ENCODE measurements at regions not wholly inside any gene's neighbourhood (a gene's known extent, or its start where the extent isn't known, plus 50 kb on each side); places are given as distances from the start of the nearest gene placed in this dataset.
"Not testable (repeated sequence)": the region's sequence is repeated elsewhere in the genome, so short reads cannot be mapped to it uniquely, and the experiment has no call there.

DNA sequence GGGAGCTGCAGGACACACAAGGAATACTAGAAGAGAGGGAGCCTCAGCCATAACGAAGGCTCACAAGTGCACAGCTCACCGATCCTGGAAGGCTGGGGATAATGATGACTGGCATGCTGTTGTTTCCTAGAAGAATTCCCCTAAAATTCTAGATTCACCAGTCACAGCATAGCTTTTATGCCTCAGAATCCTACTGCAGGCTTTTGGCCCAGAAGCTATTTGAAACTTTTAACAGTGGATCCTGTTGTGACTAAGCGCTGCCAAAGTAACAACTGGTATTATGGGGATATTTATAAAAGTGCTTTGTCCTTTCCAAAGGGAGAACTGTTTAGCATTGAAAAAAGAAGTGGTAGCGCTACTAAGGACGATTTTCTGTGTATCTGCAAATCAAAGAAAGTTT lies 214.1 kb upstream of the PELI2 start:
- Mint-ChIP-seq H3K36me3 (no peaks in the 10 kb centered on the region), H3K27ac (no peak overlapping the region), H3K27me3 (peaks cover 3% of the 10 kb centered on the region), H3K4me3 (no peak overlapping the region), H3K4me1 (no peaks in the 10 kb centered on the region), H3K9me3 (no peaks in the 10 kb centered on the region)
- no peak for DNase-seq

DNA sequence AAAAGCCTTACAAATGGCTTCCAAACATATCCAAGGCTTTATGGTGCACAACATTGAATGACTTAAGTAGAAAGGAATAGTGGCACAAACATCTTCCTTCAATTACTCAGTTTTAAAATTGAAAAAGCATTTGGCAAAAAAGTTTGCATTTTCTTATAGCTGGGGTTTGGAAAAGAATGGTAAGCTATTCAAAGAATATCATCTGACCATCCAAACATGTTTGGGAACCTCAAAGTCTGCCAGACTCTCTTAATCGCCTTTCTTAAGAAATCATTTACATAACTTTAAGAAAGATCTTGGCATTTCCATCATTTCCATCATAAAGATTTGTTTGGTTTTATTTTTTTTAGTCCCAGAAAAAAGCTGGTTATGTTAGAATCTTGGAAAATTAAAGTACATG lies 210.1 kb upstream of the PELI2 start:
- Mint-ChIP-seq H3K9me3 (no peaks in the 10 kb centered on the region), H3K27ac (no peak overlapping the region), H3K4me3 (no peak overlapping the region), H3K4me1 (no peaks in the 10 kb centered on the region), H3K27me3 (peaks cover 5% of the 10 kb centered on the region), H3K36me3 (no peaks in the 10 kb centered on the region)
- no peak for DNase-seq

DNA sequence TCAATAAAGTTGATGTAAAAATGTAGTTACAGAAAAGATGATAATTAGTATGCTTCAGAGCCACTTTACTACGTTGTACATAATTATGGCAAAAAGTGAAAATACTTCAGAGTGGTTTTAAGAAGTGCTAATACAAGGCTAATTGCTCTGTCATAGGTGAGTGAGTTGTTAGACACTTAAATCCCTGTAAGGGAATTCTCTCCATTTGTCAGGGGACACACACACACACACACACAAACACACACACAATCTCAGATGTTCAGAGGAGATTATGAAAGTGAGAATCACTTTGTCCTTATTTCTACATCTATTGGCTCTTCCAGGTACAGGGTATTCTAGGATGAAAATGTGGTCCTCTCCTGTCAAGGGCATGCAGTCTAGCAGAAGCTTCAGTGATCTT lies 208.3 kb upstream of the PELI2 start:
- Mint-ChIP-seq H3K4me3 (no peak overlapping the region), H3K27me3 (peaks cover 12% of the 10 kb centered on the region), H3K4me1 (no peaks in the 10 kb centered on the region), H3K36me3 (no peaks in the 10 kb centered on the region), H3K9me3 (no peaks in the 10 kb centered on the region), H3K27ac (no peak overlapping the region)
- DNase-seq: no peak

- no peaks in the 10 kb centered on the region for H3K9me3 Mint-ChIP-seq
- peaks cover 10% of the 10 kb centered on the region for H3K27me3 Mint-ChIP-seq
- H3K27ac Mint-ChIP-seq: no peak overlapping the region
- H3K36me3 Mint-ChIP-seq: no peaks in the 10 kb centered on the region
- no peak overlapping the region for H3K4me3 Mint-ChIP-seq
- no peak for DNase-seq
- H3K4me1 Mint-ChIP-seq: no peaks in the 10 kb centered on the region
Observed at GRCh38 chr14:55910601-55911243, 207.5 kb upstream of the PELI2 start.

GRCh38 chr14:55911776-55912175 lies 206.4 kb upstream of the PELI2 start:
- Mint-ChIP-seq H3K27ac (no peak overlapping the region), H3K4me3 (no peak overlapping the region)
- no peak for DNase-seq

DNA sequence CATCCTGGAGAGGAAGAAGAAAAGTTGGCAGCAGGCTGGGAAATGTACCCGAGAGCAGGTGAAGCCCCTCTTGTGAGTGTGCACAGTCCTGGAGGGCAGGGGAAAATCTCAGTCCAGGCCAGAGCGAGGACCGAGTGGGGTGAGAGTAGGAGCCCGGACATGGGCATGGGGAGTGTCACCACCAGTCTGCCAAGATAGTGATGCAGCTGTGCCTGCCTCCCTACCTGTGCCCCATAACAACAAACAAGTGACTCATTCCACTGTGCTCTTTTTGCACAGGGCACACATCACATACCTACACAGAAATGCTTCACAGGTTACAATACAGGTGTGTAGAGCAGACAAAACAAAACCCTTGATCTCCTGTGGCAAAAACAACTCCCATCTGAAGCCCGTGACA lies 205.9 kb upstream of the PELI2 start:
- Mint-ChIP-seq H3K9me3 (peaks cover 3% of the 10 kb centered on the region), H3K4me1 (no peaks in the 10 kb centered on the region), H3K27ac (no peak overlapping the region), H3K36me3 (no peaks in the 10 kb centered on the region), H3K27me3 (peaks cover 22% of the 10 kb centered on the region), H3K4me3 (no peak overlapping the region)
- DNase-seq: no peak

More at GRCh38 chr14:55911776-55912175, 206.4 kb upstream of the PELI2 start:
- Mint-ChIP-seq H3K4me1 (no peaks in the 10 kb centered on the region), H3K27me3 (peaks cover 19% of the 10 kb centered on the region), H3K9me3 (peaks cover 3% of the 10 kb centered on the region), H3K36me3 (no peaks in the 10 kb centered on the region)

- H3K9me3 Mint-ChIP-seq: peaks cover 3% of the 10 kb centered on the region
- peaks cover 22% of the 10 kb centered on the region for H3K27me3 Mint-ChIP-seq
- H3K4me3 Mint-ChIP-seq: no peak overlapping the region
- DNase-seq: no peak
- no peaks in the 10 kb centered on the region for H3K36me3 Mint-ChIP-seq
- no peak overlapping the region for H3K27ac Mint-ChIP-seq
- H3K4me1 Mint-ChIP-seq: no peaks in the 10 kb centered on the region
Observed at GRCh38 chr14:55913324-55914025, 204.7 kb upstream of the PELI2 start.

- Mint-ChIP-seq H3K27ac (no peak overlapping the region), H3K4me3 (no peak overlapping the region), H3K27me3 (peaks cover 22% of the 10 kb centered on the region), H3K9me3 (peaks cover 3% of the 10 kb centered on the region), H3K36me3 (no peaks in the 10 kb centered on the region), H3K4me1 (no peaks in the 10 kb centered on the region)
- DNase-seq: no peak
Observed at GRCh38 chr14:55914771-55915170, 203.4 kb upstream of the PELI2 start.

DNA sequence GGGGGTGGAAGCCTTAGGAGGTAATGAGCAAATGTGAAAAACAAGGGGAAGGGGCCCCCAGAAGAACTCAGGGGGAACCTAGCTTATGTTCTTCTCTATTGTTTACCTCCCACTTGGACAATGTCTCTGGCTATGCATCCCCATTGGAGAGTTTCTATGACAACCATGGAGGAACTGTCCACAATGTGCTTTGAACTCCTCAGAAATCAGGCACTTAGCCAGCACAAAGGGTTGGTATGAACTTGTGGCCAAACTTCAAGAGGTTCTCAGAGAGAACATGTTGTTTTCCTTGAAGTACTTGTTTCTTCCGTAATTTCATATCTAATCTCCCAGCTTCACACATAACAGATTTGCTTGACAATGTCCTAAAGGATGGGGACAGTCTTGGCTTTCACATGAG lies 202.8 kb upstream of the PELI2 start:
- Mint-ChIP-seq H3K9me3 (peaks cover 3% of the 10 kb centered on the region), H3K36me3 (no peaks in the 10 kb centered on the region), H3K27me3 (peaks cover 22% of the 10 kb centered on the region), H3K4me1 (no peaks in the 10 kb centered on the region), H3K4me3 (no peak overlapping the region), H3K27ac (no peak overlapping the region)
- no peak for DNase-seq

- H3K36me3 Mint-ChIP-seq, H3K4me3 Mint-ChIP-seq, H3K9me3 Mint-ChIP-seq, DNase-seq, H3K4me1 Mint-ChIP-seq, H3K27ac Mint-ChIP-seq: not testable (repeated sequence)
- H3K27me3 Mint-ChIP-seq: peaks cover 14% of the 10 kb centered on the region
Observed at GRCh38 chr14:55919800-55920199, 198.4 kb upstream of the PELI2 start.

DNA sequence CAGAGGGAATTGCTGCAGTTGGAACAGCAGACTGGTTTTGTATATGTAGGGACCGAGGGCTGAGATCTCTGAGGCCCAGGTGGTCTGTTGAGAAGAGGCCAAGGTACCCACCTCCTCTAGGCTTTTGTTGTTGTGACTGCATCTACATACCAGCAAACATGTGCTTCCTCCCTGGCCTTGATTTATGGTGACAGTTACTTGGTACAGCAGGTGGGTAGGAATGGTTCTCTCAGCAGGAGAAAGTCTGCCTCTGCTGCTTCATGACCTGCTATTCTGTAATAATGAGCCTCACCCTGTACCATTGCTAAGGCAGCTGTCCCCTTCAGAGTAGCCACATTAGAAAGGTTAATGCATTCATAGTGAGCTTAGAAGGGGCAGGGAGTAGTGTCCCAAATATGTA lies 196.7 kb upstream of the PELI2 start:
- Mint-ChIP-seq H3K9me3 (peaks cover 2% of the 10 kb centered on the region), H3K27me3 (peaks cover 8% of the 10 kb centered on the region), H3K4me3 (no peak overlapping the region), H3K4me1 (no peaks in the 10 kb centered on the region), H3K36me3 (no peaks in the 10 kb centered on the region), H3K27ac (no peak overlapping the region)
- DNase-seq: no peak

- Mint-ChIP-seq H3K36me3 (no peaks in the 10 kb centered on the region), H3K4me3 (no peak overlapping the region), H3K4me1 (no peaks in the 10 kb centered on the region), H3K27ac (no peak overlapping the region), H3K9me3 (no peaks in the 10 kb centered on the region), H3K27me3 (peaks cover 16% of the 10 kb centered on the region)
- DNase-seq: no peak
Observed at GRCh38 chr14:55926007-55926406, 192.2 kb upstream of the PELI2 start.

DNA sequence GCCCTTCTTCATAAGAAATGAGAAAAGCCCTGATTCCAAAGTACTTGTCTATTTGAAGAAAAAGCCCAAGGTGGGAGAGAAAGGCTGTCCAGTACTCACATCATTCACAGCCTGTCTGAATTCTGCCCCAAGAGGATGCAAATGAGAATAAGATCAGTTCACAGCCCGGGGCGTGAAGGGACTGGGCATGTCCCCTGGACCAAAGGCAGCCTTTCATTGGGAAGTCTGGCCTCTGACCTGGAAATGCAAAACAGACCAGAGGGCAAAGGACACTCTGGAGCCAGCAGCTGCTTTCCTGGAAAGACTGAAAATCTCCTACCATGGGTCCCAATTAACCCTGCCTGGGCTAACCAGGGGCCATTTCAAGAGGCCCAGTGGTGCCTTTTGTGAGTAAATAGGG lies 191.2 kb upstream of the PELI2 start:
- no peak overlapping the region for H3K4me3 Mint-ChIP-seq
- no peaks in the 10 kb centered on the region for H3K4me1 Mint-ChIP-seq
- DNase-seq: no peak
- H3K36me3 Mint-ChIP-seq: no peaks in the 10 kb centered on the region
- H3K9me3 Mint-ChIP-seq: no peaks in the 10 kb centered on the region
- H3K27ac Mint-ChIP-seq: no peak overlapping the region
- peaks cover 21% of the 10 kb centered on the region for H3K27me3 Mint-ChIP-seq

GRCh38 chr14:55928276-55928675 lies 189.9 kb upstream of the PELI2 start:
- DNase-seq: no peak
- Mint-ChIP-seq H3K27me3 (peaks cover 24% of the 10 kb centered on the region), H3K4me1 (no peaks in the 10 kb centered on the region), H3K27ac (no peak overlapping the region), H3K36me3 (no peaks in the 10 kb centered on the region), H3K9me3 (no peaks in the 10 kb centered on the region), H3K4me3 (no peak overlapping the region)

GRCh38 chr14:55929136-55929535 lies 189.1 kb upstream of the PELI2 start:
- no peak overlapping the region for H3K4me3 Mint-ChIP-seq
- H3K4me1 Mint-ChIP-seq: no peaks in the 10 kb centered on the region
- no peak for DNase-seq
- peaks cover 24% of the 10 kb centered on the region for H3K27me3 Mint-ChIP-seq
- H3K9me3 Mint-ChIP-seq: no peaks in the 10 kb centered on the region
- no peak overlapping the region for H3K27ac Mint-ChIP-seq
- H3K36me3 Mint-ChIP-seq: no peaks in the 10 kb centered on the region
